SU-DHL-6 (cell line): ENCODE measurements at regions not wholly inside any gene's neighbourhood (a gene's known extent, or its start where the extent isn't known, plus 50 kb on each side); places are given as distances from the start of the nearest gene placed in this dataset.
"Not testable (repeated sequence)": the region's sequence is repeated elsewhere in the genome, so short reads cannot be mapped to it uniquely, and the experiment has no call there.

Source experiments
- H2AFZ ChIP-seq: fragments of 200-600 bp; sonication (generic); 2 replicates; pipeline ENCODE4 v1.6.1; 2014; ENCODE audit warnings: low read depth, mild to moderate bottlenecking, moderate library complexity, mixed read lengths, antibody characterized with exemption, low read length; ENCODE audit not compliant: severe bottlenecking
- H3F3A ChIP-seq: fragments of 200-600 bp; shearing (Covaris generic); 2 replicates; pipeline ENCODE4 v1.6.0; 2016; ENCODE audit warnings: antibody characterized with exemption, mild to moderate bottlenecking; ENCODE audit not compliant: insufficient read depth
- H3K27ac ChIP-seq: fragments of 200-600 bp; sonication (generic); 2 replicates; pipeline ENCODE4 v1.5.1; 2016; ENCODE audit warnings: low read depth, mild to moderate bottlenecking, low read length, moderate library complexity, mixed read lengths
- H3K27me3 ChIP-seq: fragments of 200-600 bp; sonication (generic), shearing (Covaris generic); 2 replicates; pipeline ENCODE4 v1.6.0; 2014; ENCODE audit warnings: mild to moderate bottlenecking, low read length
- H3K36me3 ChIP-seq: fragments of 200-600 bp; sonication (generic); 2 replicates; pipeline ENCODE4 v1.6.1; 2014; ENCODE audit warnings: mild to moderate bottlenecking, low read length, mixed read lengths
- H3K4me2 ChIP-seq: fragments of 300-600, 200-600 bp; shearing (Covaris generic), sonication (generic); 2 replicates; pipeline ENCODE4 v1.6.0; 2014; ENCODE audit warnings: low read length, low read depth, mild to moderate bottlenecking; ENCODE audit not compliant: poor library complexity, severe bottlenecking
- H3K4me3 ChIP-seq: fragments of 200-600 bp; sonication (generic); 2 replicates; pipeline ENCODE4 v1.5.1; 2014; ENCODE audit warnings: antibody characterized with exemption, low read length, mild to moderate bottlenecking, mixed read lengths; ENCODE audit not compliant: insufficient read depth, poor library complexity, severe bottlenecking
- H3K79me2 ChIP-seq: fragments of 200-600 bp; sonication (generic); 2 replicates; pipeline ENCODE4 v1.6.1; 2014; ENCODE audit warnings: mild to moderate bottlenecking, low read length, moderate library complexity; ENCODE audit not compliant: insufficient read depth
- H3K9ac ChIP-seq: fragments of 200-600 bp; sonication (generic); 2 replicates; pipeline ENCODE4 v1.7.0; 2014; ENCODE audit warnings: mild to moderate bottlenecking, low read length
- H3K9me2 ChIP-seq: fragments of 200-600 bp; sonication (generic); replicated peaks from 2 replicates; pipeline ENCODE4 v1.6.1; 2014; ENCODE audit warnings: low read length; ENCODE audit not compliant: insufficient read depth
- H3K9me3 ChIP-seq: fragments of 200-600 bp; sonication (generic); 2 replicates; pipeline ENCODE4 v1.6.1; 2014; ENCODE audit warnings: low read length, mixed read lengths; ENCODE audit not compliant: insufficient read depth
- H4K20me1 ChIP-seq: fragments of 200-600 bp; sonication (generic); 2 replicates; pipeline ENCODE4 v1.6.1; 2014; ENCODE audit warnings: low read depth, mild to moderate bottlenecking, antibody characterized with exemption, low read length, moderate library complexity, mixed read lengths
- CTCF ChIP-seq: fragments of 200-600 bp; sonication (generic); IDR thresholded peaks from one replicate; pipeline ENCODE4 v1.5.1; 2017; ENCODE audit warnings: antibody characterized with exemption, mild to moderate bottlenecking, low read length, moderate library complexity; ENCODE audit not compliant: insufficient read depth, poor library complexity, severe bottlenecking
- EZH2phosphoT487 ChIP-seq: fragments of 200-600 bp; sonication (generic), shearing (Covaris generic); conservative IDR thresholded peaks from 2 replicates; pipeline ENCODE4 v1.6.1; 2018; ENCODE audit warnings: mild to moderate bottlenecking, antibody characterized with exemption, low read length, moderate library complexity, mixed read lengths

GRCh38 chr2:131657895-131658768 lies 130.4 kb downstream of the CCDC74A start:
- no peaks in the 10 kb centered on the region for H3K27me3 ChIP-seq
- no peaks in the 10 kb centered on the region for H3K36me3 ChIP-seq
- no peaks in the 10 kb centered on the region for H3F3A ChIP-seq

GRCh38 chr2:131658769-131659131 lies 131.1 kb downstream of the CCDC74A start:
- no peak for TF ChIP-seq EZH2phosphoT487
- TF ChIP-seq CTCF = no peak
- no peaks in the 10 kb centered on the region for H3K9me3 ChIP-seq
- H3K79me2 ChIP-seq = no peaks in the 10 kb centered on the region
- H4K20me1 ChIP-seq = no peaks in the 10 kb centered on the region
- no peak overlapping the region for H3K4me3 ChIP-seq
- no peaks in the 10 kb centered on the region for H3F3A ChIP-seq
- H3K36me3 ChIP-seq = no peaks in the 10 kb centered on the region
- H3K9me2 ChIP-seq = no peaks in the 10 kb centered on the region
- H2AFZ ChIP-seq = no peak overlapping the region
- H3K27me3 ChIP-seq = no peaks in the 10 kb centered on the region
- H3K27ac ChIP-seq = no peak overlapping the region
- no peak overlapping the region for H3K4me2 ChIP-seq
- no peak overlapping the region for H3K9ac ChIP-seq

More at GRCh38 chr2:131657895-131658768, 130.4 kb downstream of the CCDC74A start:
- H3K9ac ChIP-seq = no peak overlapping the region
- no peak overlapping the region for H3K4me2 ChIP-seq
- H3K27ac ChIP-seq = no peak overlapping the region
- H3K4me3 ChIP-seq = no peak overlapping the region
- no peaks in the 10 kb centered on the region for H3K9me2 ChIP-seq
- TF ChIP-seq EZH2phosphoT487 = no peak
- no peak for TF ChIP-seq CTCF
- no peak overlapping the region for H2AFZ ChIP-seq
- H3K9me3 ChIP-seq = no peaks in the 10 kb centered on the region
- H4K20me1 ChIP-seq = no peaks in the 10 kb centered on the region
- no peaks in the 10 kb centered on the region for H3K79me2 ChIP-seq

GRCh38 chr2:131659168-131659572 lies 131.5 kb downstream of the CCDC74A start:
- H2AFZ ChIP-seq = no peak overlapping the region
- H4K20me1 ChIP-seq = no peaks in the 10 kb centered on the region
- no peaks in the 10 kb centered on the region for H3K79me2 ChIP-seq
- no peak overlapping the region for H3K4me2 ChIP-seq
- no peaks in the 10 kb centered on the region for H3K9me2 ChIP-seq
- H3K9ac ChIP-seq = no peak overlapping the region
- no peak for TF ChIP-seq EZH2phosphoT487
- H3F3A ChIP-seq = no peaks in the 10 kb centered on the region
- H3K9me3 ChIP-seq = no peaks in the 10 kb centered on the region
- H3K27me3 ChIP-seq = no peaks in the 10 kb centered on the region
- H3K4me3 ChIP-seq = no peak overlapping the region
- no peak overlapping the region for H3K27ac ChIP-seq
- H3K36me3 ChIP-seq = no peaks in the 10 kb centered on the region

GRCh38 chr2:131661101-131661782 lies 133.6 kb downstream of the CCDC74A start:
- H3K9me2 ChIP-seq, H3K9me3 ChIP-seq, H3K79me2 ChIP-seq, H3K9ac ChIP-seq, H3K4me3 ChIP-seq, H3K4me2 ChIP-seq, H2AFZ ChIP-seq, H3K27ac ChIP-seq, H3K36me3 ChIP-seq, H3F3A ChIP-seq, H4K20me1 ChIP-seq, H3K27me3 ChIP-seq: not testable (repeated sequence)

- not testable (repeated sequence) for H3K27me3 ChIP-seq, H3K36me3 ChIP-seq, H3K9me3 ChIP-seq, H3F3A ChIP-seq, H3K9ac ChIP-seq, H3K79me2 ChIP-seq, H3K9me2 ChIP-seq, H2AFZ ChIP-seq, H3K4me3 ChIP-seq, H4K20me1 ChIP-seq, H3K27ac ChIP-seq, H3K4me2 ChIP-seq
Measured at GRCh38 chr2:131661884-131662535, 134.3 kb downstream of the CCDC74A start.

- H3K79me2 ChIP-seq, H3K9ac ChIP-seq, H3K9me3 ChIP-seq, H3F3A ChIP-seq, H3K9me2 ChIP-seq, H3K36me3 ChIP-seq, H4K20me1 ChIP-seq, H2AFZ ChIP-seq, H3K27me3 ChIP-seq, H3K4me3 ChIP-seq, H3K27ac ChIP-seq, H3K4me2 ChIP-seq: not testable (repeated sequence)
Measured at GRCh38 chr2:131663501-131663900, 135.8 kb downstream of the CCDC74A start.
